MCF 10A (cell line): ENCODE measurements at regions not wholly inside any gene's neighbourhood (a gene's known extent, or its start where the extent isn't known, plus 50 kb on each side); places are given as distances from the start of the nearest gene placed in this dataset.

ENCODE experiments used
- BruUV-seq: library from RNA; stranded (reverse); fragments of 400-500 nt; replicated peaks from 2 replicates; lab custom pipeline; 2021; lab: Mats Ljungman, UMichigan
- CTCF ChIA-PET: fragments of 300-600 bp; sonication (Branson Sonifier 250); formaldehyde crosslinking; extraction: SDS; loops from one replicate; lab custom pipeline; 2021; ENCODE audit warnings: antibody characterized with exemption, inconsistent platforms; lab: Yijun Ruan, JAX
- POLR2A ChIA-PET: fragments of 300-600, 350-650 bp; sonication (Branson Sonifier 250); formaldehyde crosslinking; extraction: SDS; loops from one replicate; lab custom pipeline; 2020; ENCODE audit warnings: antibody characterized with exemption, inconsistent platforms; lab: Yijun Ruan, JAX
- DNase-seq: peaks from one replicate; pipeline ENCODE4 v3.0.0-alpha.2; 2018; ENCODE audit not compliant: unreplicated experiment
- H3K27ac Mint-ChIP-seq: one replicate; pipeline ENCODE4 v1.8.0; 2022; ENCODE audit warnings: mild to moderate bottlenecking, low read depth, mixed read lengths; ENCODE audit not compliant: unreplicated experiment
- H3K27me3 Mint-ChIP-seq: one replicate; pipeline ENCODE4 v1.8.0; 2022; ENCODE audit warnings: mixed read lengths; ENCODE audit not compliant: insufficient read depth, unreplicated experiment
- H3K36me3 Mint-ChIP-seq: one replicate; pipeline ENCODE4 v1.8.0; 2022; ENCODE audit warnings: mild to moderate bottlenecking, moderate library complexity, mixed read lengths; ENCODE audit not compliant: insufficient read depth, unreplicated experiment
- H3K4me1 Mint-ChIP-seq: one replicate; pipeline ENCODE4 v1.8.0; 2022; ENCODE audit warnings: mixed read lengths; ENCODE audit not compliant: insufficient read depth, unreplicated experiment
- H3K4me3 Mint-ChIP-seq: one replicate; pipeline ENCODE4 v1.8.0; 2022; ENCODE audit warnings: mild to moderate bottlenecking, moderate library complexity, mixed read lengths; ENCODE audit not compliant: unreplicated experiment
- H3K9me3 Mint-ChIP-seq: one replicate; pipeline ENCODE4 v1.8.0; 2022; ENCODE audit warnings: mixed read lengths; ENCODE audit not compliant: unreplicated experiment
- CTCF ChIP-seq: fragments of 200-600 bp; IDR thresholded peaks from one replicate; pipeline ENCODE4 v1.8.0; 2022; ENCODE audit warnings: antibody characterized with exemption, mild to moderate bottlenecking; ENCODE audit not compliant: unreplicated experiment
- intact Hi-C: fragments of 100-400 bp; cut with micrococcal nuclease; formaldehyde crosslinking; loops from 2 replicates; pipeline ENCODE4 v1.14.1; 2022

- DNase-seq: no peak
- no peak overlapping the region for H3K4me3 Mint-ChIP-seq
- BruUV-seq: no TSS peak
- H3K36me3 Mint-ChIP-seq: peaks cover 4% of the 10 kb centered on the region
- H3K27ac Mint-ChIP-seq: no peak overlapping the region
- intact Hi-C loops: loop anchor here (10.0 kb wide), 1 partner anchor 248 kb away; no protein-coding TSS in a partner anchor
- H3K4me1 Mint-ChIP-seq: peaks cover 43% of the 10 kb centered on the region
- ChIA-PET POLR2A (interaction anchor here (0.9 kb wide), 1 partner anchor 26 kb away, joined by 4 read pairs; no protein-coding TSS in a partner anchor), CTCF (interaction anchor here (1.1 kb wide), 1 partner anchor 261 kb away, joined by 5 read pairs; no protein-coding TSS in a partner anchor)
- no peaks in the 10 kb centered on the region for H3K27me3 Mint-ChIP-seq
- no peaks in the 10 kb centered on the region for H3K9me3 Mint-ChIP-seq
- no peak for TF ChIP-seq CTCF
Observed at GRCh38 chr2:223232896-223233295, 180.9 kb downstream of the KCNE4 start.

GRCh38 chr2:223235986-223236385 lies 184.0 kb downstream of the KCNE4 start:
- intact Hi-C loops: loop anchor here (10.0 kb wide), 1 partner anchor 251 kb away; no protein-coding TSS in a partner anchor
- peaks cover 37% of the 10 kb centered on the region for H3K4me1 Mint-ChIP-seq
- peak; percentile 67 for DNase-seq
- TF ChIP-seq CTCF: no peak
- no TSS peak for BruUV-seq
- no peaks in the 10 kb centered on the region for H3K27me3 Mint-ChIP-seq
- no peaks in the 10 kb centered on the region for H3K9me3 Mint-ChIP-seq
- POLR2A ChIA-PET: interaction anchor here (0.6 to 1.3 kb wide), 7 partner anchors 10 to 702 kb away, joined by 3 to 5 read pairs (median 4); no protein-coding TSS in a partner anchor
- no peaks in the 10 kb centered on the region for H3K36me3 Mint-ChIP-seq
- CTCF ChIA-PET: interaction anchor here (1.6 kb wide), 1 partner anchor 149 kb away, joined by 4 read pairs; no protein-coding TSS in a partner anchor
- peak overlapping the region; percentile 14 for H3K27ac Mint-ChIP-seq
- H3K4me3 Mint-ChIP-seq: no peak overlapping the region

GRCh38 chr2:223238301-223238700 lies 186.3 kb downstream of the KCNE4 start:
- Mint-ChIP-seq H3K4me3 (no peak overlapping the region), H3K36me3 (no peaks in the 10 kb centered on the region), H3K27ac (peak overlapping the region; percentile 33), H3K4me1 (peaks cover 28% of the 10 kb centered on the region), H3K27me3 (no peaks in the 10 kb centered on the region), H3K9me3 (no peaks in the 10 kb centered on the region)
- ChIA-PET CTCF (interaction anchor here (0.7 to 1.5 kb wide), 2 partner anchors 9 to 147 kb away, joined by 3 to 8 read pairs; no protein-coding TSS in a partner anchor), POLR2A (interaction anchor here (0.6 kb wide), 2 partner anchors 702 to 914 kb away, joined by 3 to 4 read pairs; no protein-coding TSS in a partner anchor)
- intact Hi-C loops: loop anchor here (10.0 kb wide), 1 partner anchor 254 kb away; no protein-coding TSS in a partner anchor
- no peak for TF ChIP-seq CTCF
- BruUV-seq: no TSS peak
- DNase-seq: no peak

- ChIA-PET POLR2A (no interaction called here), CTCF (interaction anchor here (0.6 to 0.7 kb wide), 3 partner anchors 40 to 400 kb away, joined by 3 to 4 read pairs (median 3); no protein-coding TSS in a partner anchor)
- Mint-ChIP-seq H3K9me3 (no peaks in the 10 kb centered on the region), H3K4me3 (no peak overlapping the region), H3K27me3 (no peaks in the 10 kb centered on the region), H3K4me1 (no peaks in the 10 kb centered on the region), H3K27ac (no peak overlapping the region), H3K36me3 (no peaks in the 10 kb centered on the region)
- no TSS peak for BruUV-seq
- DNase-seq: no peak
- TF ChIP-seq CTCF: no peak
- intact Hi-C loops: no loop called here
Observed at GRCh38 chr2:223243233-223243632, 191.2 kb downstream of the KCNE4 start.
